ENCODE measurements at regions not wholly inside any gene's neighbourhood (a gene's known extent, or its start where the extent isn't known, plus 50 kb on each side); places are given as distances from the start of the nearest gene placed in this dataset.
"Not testable (repeated sequence)": the region's sequence is repeated elsewhere in the genome, so short reads cannot be mapped to it uniquely, and the experiment has no call there.

DNA sequence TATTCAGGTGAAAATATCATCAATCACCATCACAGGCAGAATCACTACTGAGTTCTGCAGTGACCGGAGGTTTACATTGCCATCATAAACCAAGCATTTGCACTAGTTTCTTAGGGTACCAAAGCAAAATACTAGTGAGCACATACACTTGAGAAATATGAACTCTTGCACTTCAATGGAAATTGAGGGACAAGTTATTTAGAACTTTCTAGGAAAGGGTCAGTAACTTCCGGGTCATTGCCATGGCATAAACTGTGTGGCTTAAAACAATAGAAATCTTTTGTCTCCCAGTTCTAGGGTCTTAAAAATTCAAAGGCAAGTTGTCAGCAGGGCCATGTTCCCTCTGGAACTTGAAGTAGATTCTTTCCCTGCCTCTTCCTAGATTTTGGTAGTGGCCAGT is 197.5 kb downstream of the ZC3H11B start:
- Histone ChIP-seq H3K4me3 (no peak overlapping the region), H3K27ac (no peak overlapping the region)

DNA sequence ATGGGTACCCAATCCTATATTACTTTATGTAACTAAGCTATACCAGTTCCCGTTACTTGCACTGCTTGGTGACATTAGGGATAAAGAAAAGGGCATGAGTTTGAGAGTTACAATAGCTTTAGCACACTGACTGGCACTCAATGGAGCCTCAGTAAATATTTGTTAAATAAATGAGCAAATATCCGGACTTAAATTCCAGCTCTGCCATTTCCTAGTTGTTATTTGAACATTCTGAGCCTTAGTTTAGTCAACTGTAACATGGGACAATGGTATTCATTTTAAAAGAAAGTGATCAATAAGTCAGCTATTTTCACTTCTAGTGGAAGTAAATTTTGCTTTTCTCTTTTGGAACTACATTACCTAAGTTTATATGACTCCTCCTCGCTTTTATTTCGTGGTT is 198.7 kb downstream of the ZC3H11B start:
- no peak overlapping the region for H3K27ac ChIP-seq
- H3K4me3 ChIP-seq, result no peak overlapping the region

DNA sequence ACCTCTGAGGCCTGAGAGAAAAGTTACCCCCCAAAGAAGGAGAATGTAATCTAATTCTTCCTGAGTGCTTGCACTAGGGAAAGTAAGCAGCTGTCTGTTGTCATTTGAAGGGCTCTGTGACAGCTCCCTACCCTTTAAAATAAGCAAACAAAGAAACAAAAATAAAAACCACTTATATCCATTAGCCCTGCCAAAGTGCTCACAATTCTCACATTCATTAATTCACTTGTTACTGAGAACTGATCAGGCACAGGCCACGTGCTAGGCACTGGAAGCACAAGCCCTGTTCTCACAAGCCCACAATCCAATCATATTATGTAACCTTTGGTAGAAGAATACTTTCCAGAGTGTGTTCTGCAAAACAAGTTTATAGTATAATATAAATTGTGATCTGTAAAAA is 199.4 kb downstream of the ZC3H11B start:
- Histone ChIP-seq H3K27ac (no peak overlapping the region), H3K4me3 (no peak overlapping the region)

DNA sequence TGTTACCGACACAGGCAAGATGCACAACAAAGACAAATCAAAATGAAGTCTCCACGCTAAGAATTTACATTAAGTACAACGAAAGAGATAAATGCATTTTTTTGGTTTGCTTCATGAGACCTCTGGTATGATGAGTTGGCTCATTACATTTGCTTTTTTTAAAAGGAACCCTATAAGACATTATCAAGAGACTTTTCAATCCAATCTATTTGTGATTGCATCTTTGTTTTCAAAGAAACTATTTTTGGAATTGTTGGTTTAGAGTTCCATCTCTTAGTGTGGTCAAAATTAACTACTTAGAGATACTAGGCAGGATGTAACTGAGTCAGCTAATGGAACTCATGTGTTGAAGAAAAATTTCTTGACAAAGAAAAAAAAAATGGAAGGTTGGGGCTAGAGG is 200.1 kb downstream of the ZC3H11B start:
- H3K4me3 ChIP-seq, result no peak overlapping the region
- no peak overlapping the region for H3K27ac ChIP-seq

DNA sequence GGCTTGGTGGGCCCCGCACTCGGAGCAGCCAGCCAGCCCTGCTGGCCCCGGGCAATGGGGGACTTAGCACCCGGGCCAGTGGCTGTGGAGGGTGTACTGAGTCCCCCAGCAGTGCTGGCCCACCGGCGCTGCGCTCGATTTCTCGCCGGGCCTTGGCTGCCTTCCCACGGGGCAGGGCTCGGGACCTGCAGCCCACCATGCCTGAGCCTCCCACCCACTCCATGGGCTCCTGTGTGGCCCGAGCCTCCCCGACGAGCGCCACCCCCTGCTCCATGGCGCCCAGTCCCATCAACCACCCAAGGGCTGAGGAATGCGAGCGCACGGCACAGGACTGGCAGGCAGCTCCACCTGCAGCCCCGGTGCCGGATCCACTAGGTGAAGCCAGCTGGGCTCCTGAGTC is 202.2 kb downstream of the ZC3H11B start:
- H3K4me3 ChIP-seq, H3K27ac ChIP-seq: not testable (repeated sequence)

DNA sequence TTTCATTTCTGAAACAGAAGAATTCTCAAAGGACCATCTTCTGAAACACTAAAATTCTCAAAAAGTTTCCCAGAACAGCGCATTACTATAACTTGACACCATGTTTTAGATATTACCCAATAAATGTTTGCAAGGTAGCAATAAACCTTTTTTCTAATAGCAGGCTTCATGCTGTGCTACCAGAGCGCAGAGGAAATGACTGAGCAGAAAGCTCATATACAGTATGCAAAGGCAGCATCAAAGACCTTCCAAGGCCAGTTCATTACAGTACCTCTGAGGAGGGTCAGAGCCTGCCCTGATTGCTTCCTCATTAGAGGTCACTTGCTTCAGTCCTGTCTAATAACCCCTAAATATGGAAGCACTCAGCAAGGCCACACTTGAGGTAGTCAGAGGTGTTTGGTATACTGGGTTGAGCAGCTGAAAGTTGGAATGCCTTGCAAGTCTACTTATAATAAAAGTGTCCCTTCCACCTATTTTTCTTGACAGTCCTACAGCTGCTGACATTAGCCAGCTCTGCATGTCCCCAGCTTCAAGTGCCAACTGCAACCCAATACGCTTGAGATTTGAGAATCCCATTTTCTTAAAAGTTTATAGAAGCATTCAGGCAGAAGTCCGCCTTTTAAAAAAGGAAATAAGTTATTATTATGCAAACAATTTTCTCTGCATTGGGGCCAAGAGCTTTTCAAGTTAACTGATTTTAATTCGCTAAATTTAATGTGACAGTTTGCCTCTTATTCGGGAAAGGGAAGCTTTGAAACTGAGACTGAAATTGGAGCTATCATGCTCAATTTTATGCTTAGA is 207.2 kb downstream of the ZC3H11B start:
- no peak overlapping the region for H3K4me3 ChIP-seq
- H3K27ac ChIP-seq, result no peak overlapping the region

DNA sequence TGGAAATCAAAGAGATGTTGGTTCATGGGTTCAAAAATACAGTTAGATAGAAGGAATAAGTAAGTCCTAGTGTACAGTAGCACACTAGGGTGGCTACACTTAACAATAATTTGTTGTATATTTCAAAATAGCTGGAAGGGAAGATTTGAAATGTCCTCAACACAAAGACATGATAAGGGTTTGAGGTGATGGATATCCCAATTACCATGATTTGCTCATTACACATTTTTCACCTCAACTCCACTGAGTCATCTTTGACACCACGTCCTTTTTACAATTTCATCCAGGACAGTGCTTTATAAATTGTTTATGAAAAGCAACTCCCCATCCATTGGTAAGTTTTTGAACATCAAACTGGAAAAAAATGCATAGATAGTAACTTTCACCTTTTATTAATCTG is 208.3 kb downstream of the ZC3H11B start:
- Histone ChIP-seq H3K4me3 (no peak overlapping the region), H3K27ac (no peak overlapping the region)

DNA sequence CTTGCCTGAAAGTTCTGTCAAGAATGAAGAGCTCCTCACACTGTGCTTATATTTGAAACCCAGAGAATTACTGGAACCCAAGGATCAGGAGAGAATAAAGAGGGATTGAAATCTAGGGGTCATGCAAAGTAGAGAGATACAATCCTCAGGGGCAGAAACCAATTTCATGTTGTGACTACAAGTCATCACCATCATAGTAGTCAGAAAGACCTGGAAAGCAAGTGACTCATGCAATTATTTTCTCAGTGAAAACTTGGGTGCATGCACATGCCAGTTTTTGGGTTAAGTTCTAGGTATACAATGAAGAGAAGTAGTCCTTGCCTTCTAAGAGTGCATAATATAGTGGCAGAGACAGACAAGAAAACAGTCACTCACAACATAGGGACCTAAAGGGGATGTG is 210.0 kb downstream of the ZC3H11B start:
- Histone ChIP-seq H3K27ac (no peak overlapping the region), H3K4me3 (no peak overlapping the region)

DNA sequence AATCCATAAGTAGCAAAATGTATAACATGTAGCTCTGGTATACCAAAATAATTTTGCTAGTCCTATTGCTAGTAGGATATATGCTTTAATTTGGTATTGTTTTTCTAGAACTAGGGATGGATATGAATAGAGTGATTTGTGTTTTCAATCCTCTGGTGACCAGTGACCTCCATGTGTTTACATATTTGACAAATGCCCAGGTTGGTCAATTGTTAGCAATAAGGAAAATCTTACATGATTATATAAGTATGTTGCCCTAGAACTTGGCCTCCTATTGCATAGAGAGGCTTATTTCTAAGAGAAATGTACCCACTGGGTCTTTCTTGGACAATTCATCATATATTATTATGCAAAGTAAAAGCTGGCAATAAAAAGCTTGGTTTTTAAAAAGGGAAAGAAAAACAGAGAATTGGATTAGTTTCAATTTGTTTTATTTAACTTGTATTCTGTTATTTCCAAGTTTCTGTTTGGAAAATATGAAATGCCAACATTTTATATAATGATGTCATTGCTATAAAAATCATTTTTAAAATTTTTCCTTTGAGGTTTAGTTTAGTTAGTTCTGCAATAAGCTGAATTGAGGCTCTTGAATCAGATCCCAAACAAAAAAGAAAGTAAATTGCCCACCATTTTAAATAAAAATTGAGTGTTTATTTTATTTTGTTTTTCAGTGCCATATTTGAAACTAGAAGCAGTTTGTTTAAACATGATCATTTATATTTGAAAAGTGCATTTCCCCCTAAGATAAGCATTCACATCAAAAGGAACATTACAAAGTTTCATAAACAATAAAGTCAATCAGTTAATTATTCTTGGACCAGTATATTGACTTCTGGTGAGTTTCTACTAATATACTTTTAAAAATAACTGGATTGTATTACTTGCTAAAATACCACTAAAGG is 210.9 kb downstream of the ZC3H11B start:
- H3K27ac ChIP-seq, result no peak overlapping the region
- H3K4me3 ChIP-seq, result no peak overlapping the region

DNA sequence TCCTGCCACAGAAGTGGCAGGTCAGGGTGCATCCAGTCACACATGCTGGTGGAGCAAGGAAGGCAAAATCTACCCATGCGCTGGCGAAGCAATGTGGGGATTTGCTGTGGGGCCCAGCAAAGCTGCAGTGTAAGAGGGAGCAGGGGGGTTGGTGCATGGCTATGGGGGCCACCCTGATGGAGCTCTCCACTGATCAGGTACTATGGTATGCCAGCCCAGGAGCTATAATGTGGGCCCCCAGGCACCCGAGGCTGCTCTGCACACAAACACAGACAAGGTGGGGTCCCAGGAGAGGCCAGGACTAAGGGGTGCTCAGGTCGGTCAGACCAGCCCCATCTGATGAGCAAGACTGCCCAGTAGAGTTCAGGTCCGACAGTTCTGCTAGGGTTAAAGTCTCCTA is 213.5 kb downstream of the ZC3H11B start:
- no peak overlapping the region for H3K4me3 ChIP-seq
- H3K27ac ChIP-seq, result no peak overlapping the region

DNA sequence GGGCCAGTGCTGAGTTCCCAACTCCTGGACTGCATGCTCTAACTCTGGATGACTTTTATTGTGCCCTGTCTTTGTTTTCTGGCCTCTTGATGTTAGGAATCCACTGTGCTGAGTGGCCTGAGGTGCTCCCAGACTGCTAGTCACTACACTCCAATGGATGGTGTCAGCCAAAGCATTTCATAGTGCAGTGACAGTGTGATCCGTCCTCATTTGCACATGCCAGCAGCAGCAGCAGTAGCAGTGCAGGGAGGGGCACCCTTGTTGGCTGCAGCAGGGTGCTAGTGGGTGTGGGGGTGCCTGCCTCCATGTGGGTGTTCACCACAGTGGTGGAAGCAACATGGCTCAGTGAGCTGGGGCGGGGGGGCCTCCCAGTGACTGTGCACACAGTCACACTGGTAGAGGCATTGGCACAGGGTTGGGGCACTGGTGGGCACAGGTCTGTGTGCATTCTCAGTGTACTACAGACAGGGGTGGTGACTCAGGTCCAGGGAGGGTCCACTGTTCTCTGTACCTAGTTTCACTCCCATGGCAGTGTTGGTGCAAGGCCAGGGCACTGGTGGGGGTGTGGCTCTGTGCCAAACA is 214.0 kb downstream of the ZC3H11B start:
- Histone ChIP-seq H3K27ac (no peak overlapping the region), H3K4me3 (no peak overlapping the region)

DNA sequence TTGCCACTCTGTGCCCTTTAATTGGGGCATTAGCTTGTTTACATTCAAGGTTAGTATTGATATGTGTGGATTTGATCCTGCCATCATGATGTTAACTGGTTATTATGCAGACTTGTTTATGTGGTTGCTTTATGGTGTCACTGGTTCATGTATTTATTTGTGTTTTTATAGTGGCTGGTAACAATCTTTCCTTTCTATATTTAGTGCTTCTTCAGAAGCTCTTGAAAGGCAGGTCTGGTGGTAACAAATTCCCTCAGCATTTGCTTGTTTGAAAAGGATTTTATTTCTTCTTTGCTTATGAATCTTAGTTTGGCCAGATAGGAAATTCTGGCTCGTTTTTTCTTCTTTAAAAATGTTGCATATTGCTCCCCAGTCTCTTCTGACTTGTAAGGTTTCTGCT is 215.4 kb downstream of the ZC3H11B start:
- H3K4me3 ChIP-seq, result no peak overlapping the region
- no peak overlapping the region for H3K27ac ChIP-seq

DNA sequence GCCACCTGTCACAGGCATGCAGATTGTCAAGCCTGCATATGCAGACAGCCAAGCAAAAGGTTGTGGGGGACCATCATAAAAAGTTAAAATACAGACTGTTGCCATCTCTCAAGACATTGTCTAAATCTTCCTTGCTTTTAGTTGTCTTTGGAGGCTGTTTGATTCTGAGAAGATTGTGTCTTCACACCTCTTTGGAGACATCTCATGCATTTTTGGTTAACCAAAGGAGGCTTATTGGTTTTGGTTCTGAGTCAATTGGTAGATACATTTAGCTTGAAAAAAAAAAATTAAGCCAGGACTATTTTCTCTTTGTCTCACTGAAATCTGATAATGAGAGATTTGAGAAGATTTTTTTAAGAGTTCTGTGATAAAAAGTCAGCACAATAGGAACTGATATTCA is 217.6 kb downstream of the LYPLAL1 start:
- Histone ChIP-seq H3K27ac (no peak overlapping the region), H3K4me3 (no peak overlapping the region)

DNA sequence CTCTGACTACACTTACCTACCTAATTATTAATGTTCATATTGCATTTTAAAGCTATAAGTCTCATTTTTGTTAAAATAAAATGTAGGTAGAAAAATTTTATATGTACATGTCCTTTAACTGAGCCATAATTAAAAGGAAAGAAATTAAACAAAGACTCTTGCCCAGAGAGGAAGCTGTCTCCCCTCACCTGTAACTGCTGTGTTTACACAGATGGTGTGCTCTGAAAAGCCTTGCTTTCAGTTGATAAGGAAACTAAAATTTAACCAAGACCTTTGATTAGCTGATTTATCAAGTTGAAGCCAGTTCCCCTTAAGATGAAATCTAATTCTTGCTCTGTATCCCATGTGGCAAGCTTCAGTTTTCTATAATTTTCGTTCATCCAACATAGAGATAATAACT is 213.5 kb downstream of the LYPLAL1 start:
- Histone ChIP-seq H3K27ac (no peak overlapping the region), H3K4me3 (no peak overlapping the region)

DNA sequence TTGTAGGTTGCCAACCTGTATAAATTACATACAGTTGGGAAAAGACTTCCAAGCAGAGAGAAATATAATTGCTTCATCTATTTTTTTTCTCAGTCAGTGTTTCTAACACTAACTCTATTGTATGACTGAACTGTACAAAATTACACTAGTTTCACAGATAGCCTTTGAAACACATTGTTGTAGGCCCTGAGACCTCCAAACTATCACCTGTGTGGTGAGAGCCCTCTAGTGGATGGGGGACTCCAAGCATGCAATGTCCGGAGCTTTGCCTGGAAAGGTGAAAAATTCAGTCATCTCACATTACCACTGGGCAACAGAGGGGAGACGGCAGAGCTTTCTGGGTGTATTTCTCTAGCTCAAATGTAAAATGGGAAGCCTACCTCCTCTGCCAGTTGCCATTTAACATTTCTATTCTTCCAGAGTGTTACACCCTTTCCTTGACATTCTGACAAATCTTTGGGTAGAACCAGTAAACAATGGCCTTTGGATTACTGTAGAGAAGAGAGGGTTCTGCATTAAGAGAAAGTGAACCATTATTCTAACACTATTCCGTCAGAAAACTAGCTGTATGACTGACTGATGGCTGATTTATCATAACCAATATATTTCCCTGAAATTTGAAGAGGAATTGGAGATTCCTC is 212.2 kb downstream of the LYPLAL1 start:
- no peak overlapping the region for H3K4me3 ChIP-seq
- H3K27ac ChIP-seq, result no peak overlapping the region

DNA sequence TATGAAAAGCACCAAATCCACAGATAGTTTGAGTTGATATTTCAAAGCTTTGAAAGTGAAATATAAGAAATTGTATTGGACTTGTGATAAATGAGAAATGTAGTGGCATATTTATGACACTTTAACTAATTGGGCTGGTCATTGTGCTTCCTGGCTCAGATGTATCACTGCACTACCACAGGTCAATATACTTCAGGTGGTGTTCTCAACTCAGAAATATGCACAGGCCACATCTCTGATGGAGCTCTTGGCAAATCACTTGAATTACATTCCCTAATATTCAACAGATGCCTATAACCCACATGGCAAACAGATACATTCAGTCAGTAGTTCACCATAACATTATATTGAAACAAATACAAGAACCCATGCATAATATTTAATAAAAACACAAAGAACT is 209.6 kb downstream of the LYPLAL1 start:
- H3K4me3 ChIP-seq, result no peak overlapping the region

DNA sequence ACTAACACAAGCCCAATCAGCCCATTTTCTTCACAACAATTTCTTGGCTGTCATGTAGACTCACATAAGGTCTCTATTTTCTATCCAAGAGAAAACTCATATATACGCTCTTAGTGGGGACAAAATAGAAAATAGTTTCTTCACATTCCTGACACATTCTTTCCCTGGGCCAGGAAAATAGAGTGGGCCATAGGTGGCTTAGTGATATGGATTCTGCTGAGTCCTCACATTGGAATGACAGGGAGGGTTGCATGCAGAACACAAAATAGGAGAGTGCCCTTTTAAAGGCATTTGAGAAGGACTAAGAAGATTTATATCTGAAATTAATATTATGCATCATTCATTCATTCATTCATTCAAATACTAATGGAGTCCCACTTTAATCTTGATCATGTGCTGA is 207.7 kb downstream of the LYPLAL1 start:
- Histone ChIP-seq H3K4me3 (no peak overlapping the region), H3K27ac (no peak overlapping the region)

More for the DNA sequence above, 209.6 kb downstream of the LYPLAL1 start:
- H3K27ac ChIP-seq, result no peak overlapping the region

DNA sequence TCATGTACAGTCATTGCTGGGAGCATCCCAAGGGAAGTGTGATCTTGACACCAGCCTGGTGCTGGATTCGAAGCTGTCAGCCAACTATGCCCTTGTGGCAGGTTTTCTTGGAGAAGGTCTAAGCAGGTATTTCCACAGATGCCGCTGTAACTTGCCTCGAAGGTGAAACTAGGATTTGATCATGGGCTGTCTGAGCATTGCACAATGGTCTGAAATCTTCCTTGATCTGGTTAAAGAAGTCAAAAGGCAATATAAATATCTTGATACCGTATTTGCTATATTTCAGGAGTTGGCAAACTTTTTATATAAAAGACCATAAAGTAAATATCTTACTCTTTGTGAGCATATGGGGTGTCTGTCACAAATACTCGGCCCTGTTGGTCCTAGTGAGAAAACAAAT is 206.8 kb downstream of the LYPLAL1 start:
- no peak overlapping the region for H3K4me3 ChIP-seq
- no peak overlapping the region for H3K27ac ChIP-seq

DNA sequence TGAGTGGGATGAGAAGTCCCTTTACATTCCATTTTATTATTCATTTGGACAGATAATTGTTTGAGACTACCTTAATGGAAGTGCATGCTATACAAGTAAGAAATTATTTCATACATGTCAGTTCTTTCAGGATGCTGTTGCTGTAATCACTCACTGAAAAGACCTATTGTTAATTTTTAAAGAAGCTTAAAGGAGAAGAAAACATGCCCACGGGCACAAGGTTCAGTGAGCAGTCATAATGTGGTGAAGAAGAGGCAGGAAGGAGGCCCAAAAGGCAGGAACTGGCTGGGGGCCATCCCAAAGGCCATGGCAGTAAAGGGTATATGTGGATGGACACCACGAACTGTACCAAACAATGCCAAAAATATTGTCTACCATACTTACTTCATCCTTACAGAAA is 206.0 kb downstream of the LYPLAL1 start:
- Histone ChIP-seq H3K27ac (no peak overlapping the region), H3K4me3 (no peak overlapping the region)

DNA sequence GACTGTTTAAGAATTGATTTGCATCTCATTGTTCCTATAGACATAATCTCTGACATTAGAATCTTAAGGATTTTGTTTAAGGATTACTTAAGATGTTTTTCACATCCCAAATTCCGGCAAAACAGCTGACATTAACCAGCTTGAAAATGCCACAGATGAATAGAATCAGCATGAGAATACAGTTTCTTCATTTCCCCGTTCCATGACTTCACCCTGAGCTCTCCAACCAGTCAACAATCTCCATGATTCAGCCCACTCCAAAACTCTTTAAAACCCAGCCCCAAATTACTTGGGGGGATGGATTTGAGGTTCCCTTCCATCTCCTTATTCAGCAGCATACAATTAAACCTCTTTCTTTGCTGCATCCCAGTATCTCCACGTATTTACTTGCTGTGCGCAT is 201.0 kb downstream of the LYPLAL1 start:
- H3K27ac ChIP-seq, result peak overlapping the region in 3 of 21 experiments; percentile 12 to 68 (median 35)
- no peak overlapping the region for H3K4me3 ChIP-seq
